ENCODE measurements at regions not wholly inside any gene's neighbourhood (a gene's known extent, or its start where the extent isn't known, plus 50 kb on each side); places are given as distances from the start of the nearest gene placed in this dataset.
A peak's percentile ranks its signal among the peaks of the same experiment; 100 is the strongest.

DNA sequence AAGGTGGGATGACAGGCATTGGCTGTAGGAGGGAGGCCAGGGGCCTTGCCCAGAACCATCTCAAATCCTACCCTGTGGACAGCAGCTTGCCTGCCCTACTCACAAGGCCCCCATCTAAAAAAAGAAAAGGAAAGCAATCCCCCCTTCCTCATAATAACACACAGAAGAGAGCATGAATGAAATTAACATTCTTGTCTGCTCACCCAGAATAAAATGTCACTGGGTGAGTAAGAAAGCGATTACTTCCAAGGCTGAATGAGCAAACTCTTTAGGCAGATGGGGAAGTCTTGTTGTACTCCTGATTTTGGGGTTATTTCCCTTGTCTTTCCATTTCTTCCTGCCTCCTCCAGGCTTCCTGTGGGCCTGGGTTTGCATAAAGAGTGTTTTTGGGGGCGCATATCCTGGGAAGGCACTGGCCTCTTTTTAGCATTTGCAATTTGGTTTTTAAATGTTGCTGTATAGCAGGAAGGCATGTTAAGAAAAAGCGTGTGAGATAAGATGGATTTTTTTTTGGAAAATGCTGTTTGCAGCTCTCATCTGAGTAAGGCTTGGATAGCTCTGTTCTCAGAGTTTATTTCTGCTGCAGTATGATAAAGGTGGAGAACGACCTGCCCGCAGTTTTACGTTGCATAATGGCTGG is 248.3 kb upstream of the GATB start:
- in situ Hi-C loops (cut with HindIII; ENCODE audit: low pct_unique_long_range_greater_than_20kb, low sequenced_read_pairs) = no loop called here
- DNase-seq (ENCODE audit: low read depth, low spot score) = no peak

DNA sequence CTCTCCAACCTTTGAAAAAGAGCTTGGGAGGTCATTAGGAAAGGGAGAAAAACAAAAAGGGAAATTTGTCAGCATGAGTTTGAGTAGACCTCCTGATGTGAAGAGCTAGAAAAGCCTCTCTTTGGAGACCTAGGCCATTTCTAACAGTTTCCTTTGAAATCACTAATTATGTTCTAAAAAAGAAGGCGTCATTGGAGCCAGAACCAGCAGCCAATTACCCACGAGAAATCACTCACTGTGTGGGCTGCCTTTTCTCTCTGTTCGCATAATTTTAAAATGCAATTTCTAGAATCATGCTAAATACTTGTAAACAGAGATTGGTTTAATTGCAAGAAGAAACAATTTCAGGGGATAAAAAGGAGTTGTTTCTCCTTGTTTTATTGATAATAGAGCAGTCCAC is 246.3 kb upstream of the GATB start:
- in situ Hi-C loops (cut with HindIII; ENCODE audit: low pct_unique_long_range_greater_than_20kb, low sequenced_read_pairs) = no loop called here
- DNase-seq (ENCODE audit: low read depth, low spot score) = no peak

GRCh38 chr4:152004801-152005200 is 244.0 kb upstream of the GATB start:
- no peak for DNase-seq (ENCODE audit: low read depth, low spot score)
- in situ Hi-C loops (cut with HindIII; ENCODE audit: low pct_unique_long_range_greater_than_20kb, low sequenced_read_pairs) = no loop called here

DNA sequence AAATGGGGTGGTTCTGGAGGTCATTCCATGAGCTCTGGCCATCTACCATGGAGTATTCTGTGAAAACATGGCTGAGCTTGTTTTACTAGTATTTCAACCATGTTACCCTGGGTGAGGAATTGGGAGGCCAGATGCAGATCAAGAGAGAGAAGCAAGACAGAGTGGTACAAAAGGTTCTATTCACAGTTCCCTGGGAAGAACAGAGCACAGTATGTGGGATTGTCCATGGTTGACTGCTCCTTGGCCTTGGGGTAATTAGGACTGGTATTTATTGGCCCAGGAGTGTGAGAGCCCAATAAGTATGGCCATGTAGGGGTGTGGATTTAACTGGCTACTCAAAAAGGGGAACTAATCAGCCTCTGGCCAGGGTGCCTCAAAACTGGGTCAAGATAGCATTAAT is 239.7 kb upstream of the GATB start:
- in situ Hi-C loops (cut with HindIII; ENCODE audit: low pct_unique_long_range_greater_than_20kb, low sequenced_read_pairs) = no loop called here
- peak; percentile 63 for DNase-seq (ENCODE audit: low read depth, low spot score)

DNA sequence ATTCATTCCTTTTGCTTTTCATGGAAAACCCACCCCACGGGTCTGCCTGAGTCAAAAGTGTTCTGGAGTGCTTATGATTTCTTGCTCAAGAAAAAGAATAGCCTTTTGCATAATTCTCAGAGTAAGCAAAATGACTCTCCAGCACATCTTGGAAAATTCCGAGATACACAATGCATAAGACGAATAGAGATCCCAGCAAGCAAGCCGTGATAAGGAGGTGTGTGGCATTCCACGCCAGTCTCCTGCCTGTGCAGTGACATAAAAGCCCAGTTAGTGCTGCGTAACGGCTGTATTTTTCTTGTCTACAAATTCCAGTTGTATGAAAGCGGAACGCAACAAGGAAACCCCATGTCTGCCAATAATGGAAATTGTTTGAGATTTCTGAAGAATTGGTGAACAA is 237.9 kb upstream of the GATB start:
- DNase-seq (ENCODE audit: low read depth, low spot score) = no peak
- in situ Hi-C loops (cut with HindIII; ENCODE audit: low pct_unique_long_range_greater_than_20kb, low sequenced_read_pairs) = no loop called here

GRCh38 chr4:151997461-151997860 is 236.7 kb upstream of the GATB start:
- in situ Hi-C loops (cut with HindIII; ENCODE audit: low pct_unique_long_range_greater_than_20kb, low sequenced_read_pairs) = no loop called here
- DNase-seq (ENCODE audit: low read depth, low spot score) = no peak

GRCh38 chr4:151994429-151994828 is 233.6 kb upstream of the GATB start:
- in situ Hi-C loops (cut with HindIII; ENCODE audit: low pct_unique_long_range_greater_than_20kb, low sequenced_read_pairs) = no loop called here
- no peak for DNase-seq (ENCODE audit: low read depth, low spot score)

DNA sequence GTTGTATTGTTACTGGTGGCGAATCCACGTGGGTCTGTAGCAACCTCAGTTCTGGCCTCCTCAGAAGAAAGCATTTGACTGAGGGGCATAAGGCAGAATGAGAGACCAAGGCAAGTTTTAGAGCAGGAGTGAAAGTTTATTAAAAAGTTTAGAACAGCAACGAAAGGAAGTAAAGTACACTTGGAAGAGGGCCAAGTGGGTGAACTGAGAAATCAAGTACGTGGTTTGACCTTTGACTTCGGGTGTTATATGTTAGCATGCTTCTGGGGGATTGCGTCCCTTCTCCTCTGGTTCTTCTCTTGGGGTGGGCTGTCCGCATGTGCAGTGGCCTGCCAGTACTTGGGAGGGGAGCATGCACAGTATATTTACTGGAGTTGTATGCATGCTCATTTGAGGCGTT is 232.7 kb upstream of the GATB start:
- in situ Hi-C loops (cut with HindIII; ENCODE audit: low pct_unique_long_range_greater_than_20kb, low sequenced_read_pairs) = no loop called here
- no peak for DNase-seq (ENCODE audit: low read depth, low spot score)

DNA sequence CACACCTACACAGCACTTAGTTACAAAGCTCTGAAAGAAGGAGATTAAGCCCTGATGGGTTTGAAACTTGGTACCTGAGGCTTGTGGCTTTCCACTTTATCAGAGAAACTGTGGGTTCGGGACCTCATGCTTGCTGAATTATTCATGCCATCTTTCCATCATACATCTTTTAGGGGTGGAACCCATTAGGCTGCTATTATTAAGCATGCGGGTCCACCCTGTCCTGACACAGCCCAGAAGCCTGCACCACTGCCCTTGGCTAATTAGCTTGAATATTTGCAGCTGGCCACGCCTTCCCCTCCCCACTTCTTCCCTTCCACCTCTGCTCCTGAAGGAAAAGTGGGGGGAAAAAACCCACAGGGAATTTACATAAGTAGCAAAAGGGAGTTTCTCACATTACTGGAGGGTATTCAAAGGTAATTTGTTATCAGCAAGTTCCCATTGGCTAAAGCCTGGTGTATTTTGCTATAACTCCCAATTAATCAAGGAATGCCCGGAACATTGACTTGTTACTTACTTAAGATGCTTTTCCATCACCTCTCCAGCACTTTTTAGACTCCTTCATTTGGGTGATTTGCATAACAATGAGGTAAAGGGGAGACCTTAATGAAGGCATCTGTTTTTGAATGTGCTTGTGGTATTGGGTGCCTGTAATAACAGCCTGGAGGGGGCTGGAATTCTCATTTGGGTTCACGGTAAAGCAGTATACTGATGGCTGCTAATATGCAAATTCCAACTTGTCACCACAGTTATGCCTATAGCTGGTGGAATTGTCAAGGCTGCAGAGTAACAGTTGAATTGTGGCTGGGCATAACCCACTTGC is 231.7 kb upstream of the GATB start:
- in situ Hi-C loops (cut with HindIII; ENCODE audit: low pct_unique_long_range_greater_than_20kb, low sequenced_read_pairs) = no loop called here
- no peak for DNase-seq (ENCODE audit: low read depth, low spot score)

GRCh38 chr4:151991884-151992167 is 231.0 kb upstream of the GATB start:
- in situ Hi-C loops (cut with HindIII; ENCODE audit: low pct_unique_long_range_greater_than_20kb, low sequenced_read_pairs) = no loop called here
- no peak for DNase-seq (ENCODE audit: low read depth, low spot score)

DNA sequence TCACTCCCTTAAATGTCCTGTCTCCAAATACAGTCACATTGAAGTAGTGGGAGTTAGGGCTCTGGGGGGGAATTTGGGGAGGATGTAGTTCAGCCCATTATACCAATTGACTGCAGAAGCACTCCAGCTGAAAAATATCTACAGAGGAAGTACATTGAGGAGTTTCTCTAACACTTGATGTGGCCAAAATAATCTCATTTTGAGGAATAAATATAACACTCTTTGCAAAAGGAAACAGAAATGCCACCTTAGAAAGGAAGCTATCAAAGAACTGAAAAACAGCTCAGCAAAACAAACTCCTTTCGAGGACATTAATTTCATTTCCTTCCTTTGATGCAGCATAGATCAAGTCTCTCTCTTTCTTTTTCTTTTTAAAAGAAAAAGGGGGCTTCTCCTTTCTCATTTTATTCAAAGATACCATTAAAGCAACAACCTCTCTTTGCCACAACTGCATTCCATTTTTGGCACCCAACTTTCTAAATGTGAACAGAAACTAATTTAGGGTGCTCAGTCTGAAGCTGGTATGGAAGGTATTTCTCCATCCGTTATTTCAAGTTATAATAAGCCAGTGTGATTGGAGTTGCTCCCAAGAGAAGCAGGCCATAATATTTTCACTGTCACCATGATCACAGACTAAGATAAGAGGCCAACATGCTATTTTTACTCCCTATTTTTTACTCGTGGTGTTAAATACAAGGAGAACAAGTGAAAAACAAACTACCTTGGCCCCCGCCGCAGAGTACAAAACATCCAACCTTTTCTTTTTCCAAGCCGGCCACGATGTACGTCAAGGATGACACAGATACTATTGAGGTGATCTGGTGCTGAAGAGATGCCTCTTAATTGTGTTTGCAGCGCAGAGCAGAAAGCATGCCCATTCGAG is 230.4 kb upstream of the GATB start:
- DNase-seq (ENCODE audit: low read depth, low spot score) = no peak
- in situ Hi-C loops (cut with HindIII; ENCODE audit: low pct_unique_long_range_greater_than_20kb, low sequenced_read_pairs) = no loop called here

DNA sequence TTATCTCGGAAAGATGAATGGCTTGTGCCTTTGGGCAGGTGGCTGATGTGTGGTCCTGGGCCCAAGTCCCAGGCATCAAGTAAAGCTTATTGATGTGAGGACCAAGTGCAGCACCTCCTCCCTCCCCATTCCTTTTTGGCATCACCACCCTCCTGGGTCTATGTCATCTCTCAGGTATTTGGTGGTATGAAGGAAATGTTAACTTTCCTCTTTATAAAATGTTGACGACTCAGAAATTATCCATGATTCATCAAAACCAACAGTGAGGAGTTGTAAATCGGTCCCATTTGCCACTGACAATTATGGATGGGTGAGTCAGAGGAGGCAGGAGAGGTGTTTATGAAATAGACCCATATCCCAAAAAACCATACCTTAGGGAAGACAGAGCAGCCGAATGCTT is 229.4 kb upstream of the GATB start:
- DNase-seq (ENCODE audit: low read depth, low spot score) = no peak
- in situ Hi-C loops (cut with HindIII; ENCODE audit: low pct_unique_long_range_greater_than_20kb, low sequenced_read_pairs) = no loop called here

DNA sequence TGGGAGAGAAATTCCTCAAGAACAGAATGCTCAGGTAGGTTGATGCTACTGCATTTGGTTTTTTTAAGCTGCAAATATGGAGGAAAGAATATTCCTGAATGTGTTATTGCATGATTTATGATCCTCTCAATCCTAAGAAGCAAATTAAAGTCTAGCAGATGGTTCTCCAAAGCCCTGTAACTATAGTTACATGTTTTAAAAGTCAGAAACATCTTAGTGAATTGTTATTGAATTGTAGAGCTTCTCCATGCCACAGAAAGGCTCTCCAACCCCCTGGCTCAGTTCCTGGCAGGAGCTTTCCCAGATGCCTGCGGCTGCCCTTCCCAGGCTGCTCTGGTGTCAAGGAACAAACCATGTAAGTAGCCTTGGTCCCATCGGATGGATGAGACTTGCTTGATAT is 227.8 kb upstream of the GATB start:
- no peak for DNase-seq (ENCODE audit: low read depth, low spot score)
- in situ Hi-C loops (cut with HindIII; ENCODE audit: low pct_unique_long_range_greater_than_20kb, low sequenced_read_pairs) = no loop called here

DNA sequence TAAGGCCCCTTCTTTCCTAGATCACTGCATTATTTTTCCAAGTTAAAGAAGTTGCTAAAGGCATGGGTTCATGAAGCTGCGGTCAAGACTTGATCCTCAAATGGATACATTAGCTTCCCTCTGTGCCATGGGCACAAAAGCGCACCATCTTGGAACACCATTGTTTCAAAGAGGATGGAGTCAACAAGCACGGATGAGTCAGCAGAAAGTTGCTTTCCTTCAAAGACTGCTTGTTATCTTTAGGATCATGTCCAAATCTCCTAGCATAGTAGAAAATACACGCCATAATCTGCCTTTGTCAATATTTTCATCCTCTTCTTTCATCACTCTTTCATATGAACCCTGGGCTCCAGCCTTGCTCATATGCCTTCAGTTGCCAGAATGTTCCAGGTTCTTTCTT is 226.8 kb upstream of the GATB start:
- no peak for DNase-seq (ENCODE audit: low read depth, low spot score)
- in situ Hi-C loops (cut with HindIII; ENCODE audit: low pct_unique_long_range_greater_than_20kb, low sequenced_read_pairs) = no loop called here

- in situ Hi-C loops (cut with HindIII; ENCODE audit: low pct_unique_long_range_greater_than_20kb, low sequenced_read_pairs) = no loop called here
- DNase-seq (ENCODE audit: low read depth, low spot score) = no peak
Measured at GRCh38 chr4:151983854-151984253, 223.0 kb upstream of the GATB start.

DNA sequence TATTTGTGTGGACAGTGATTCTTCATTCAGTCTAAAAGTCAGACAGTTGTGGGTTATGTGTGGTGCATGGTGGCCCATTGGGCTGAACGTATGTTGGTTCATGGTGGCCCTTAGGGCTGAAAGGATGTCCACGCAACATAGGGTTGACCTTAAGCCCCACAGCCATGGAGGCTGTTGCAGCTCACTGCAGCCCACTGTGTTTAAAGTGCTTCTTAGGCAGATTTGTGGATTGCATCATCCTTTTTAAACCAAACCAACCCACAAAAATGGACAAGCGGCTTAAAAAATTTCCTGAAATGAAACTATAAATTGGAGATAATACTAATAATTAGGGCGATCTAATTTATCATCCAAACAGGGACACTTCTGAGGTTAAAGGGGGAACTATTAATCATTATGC is 219.0 kb upstream of the GATB start:
- DNase-seq (ENCODE audit: low read depth, low spot score) = no peak
- in situ Hi-C loops (cut with HindIII; ENCODE audit: low pct_unique_long_range_greater_than_20kb, low sequenced_read_pairs) = no loop called here

DNA sequence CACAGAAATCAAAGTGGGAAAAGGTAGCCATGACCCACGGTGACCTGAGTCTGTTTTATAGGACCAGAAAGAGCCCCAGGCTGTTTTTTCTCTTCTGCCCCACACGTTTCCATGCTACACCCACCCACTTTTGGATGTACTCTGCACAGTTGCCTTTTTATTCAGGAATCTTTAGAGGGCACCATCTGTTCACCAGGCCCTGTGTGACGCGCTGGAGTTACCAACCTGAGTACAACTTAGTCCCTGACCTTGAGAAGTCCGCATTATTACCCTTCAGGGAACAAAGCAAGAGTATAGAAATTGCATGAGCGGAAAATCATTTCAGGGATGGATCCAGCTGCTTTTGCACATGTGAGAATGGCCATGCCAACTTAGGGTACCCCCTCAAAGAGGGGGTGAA is 207.8 kb upstream of the GATB start:
- DNase-seq (ENCODE audit: low read depth, low spot score) = peak; percentile 6
- in situ Hi-C loops (cut with HindIII; ENCODE audit: low pct_unique_long_range_greater_than_20kb, low sequenced_read_pairs) = no loop called here

- in situ Hi-C loops (cut with HindIII; ENCODE audit: low pct_unique_long_range_greater_than_20kb, low sequenced_read_pairs) = no loop called here
- DNase-seq (ENCODE audit: low read depth, low spot score) = no peak
Measured at GRCh38 chr4:151967074-151967473, 206.3 kb upstream of the GATB start.
